ENCODE measurements at regions not wholly inside any gene's neighbourhood (a gene's known extent, or its start where the extent isn't known, plus 50 kb on each side); places are given as distances from the start of the nearest gene placed in this dataset.

DNA sequence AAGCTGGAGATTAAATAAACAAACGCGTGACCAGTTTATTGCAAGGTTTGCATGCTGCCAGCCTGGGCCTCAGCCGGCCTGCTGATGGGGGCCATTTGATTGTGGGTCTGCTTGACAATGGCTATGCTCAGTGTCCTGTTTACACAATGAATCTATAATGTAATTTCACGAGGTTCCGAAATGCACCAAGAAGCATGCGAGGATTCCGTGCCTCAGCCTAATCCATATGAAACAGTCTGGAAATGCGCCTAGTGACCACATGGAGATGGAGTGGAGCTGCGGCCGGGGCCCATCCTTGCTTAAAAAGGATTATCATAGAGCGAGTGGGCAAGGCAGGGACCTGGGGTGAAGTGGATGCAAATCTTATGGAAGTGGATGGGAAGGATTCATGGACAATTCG is 382.4 kb downstream of the CDK5RAP2 start:
- intact Hi-C loops (cut with micrococcal nuclease) = no loop called here
- Histone ChIP-seq H3K4me3 (replicated peaks in 1 of 2; ENCODE audit: low read depth in 1 of 2, low read length in 2 of 2) (no peak overlapping the region), H3K27me3 (ENCODE audit: insufficient read depth, low read length) (peaks cover 12% of the 10 kb centered on the region), H3K4me2 (ENCODE audit: low read length) (no peak overlapping the region), H2AFZ (ENCODE audit: low read depth, low read length, poor library complexity, severe bottlenecking) (no peak overlapping the region), H3K79me2 (ENCODE audit: insufficient read depth, low read length) (no peaks in the 10 kb centered on the region), H4K20me1 (ENCODE audit: insufficient read depth) (no peaks in the 10 kb centered on the region), H3K9me3 (ENCODE audit: control insufficient read depth in 1 of 2, insufficient read depth in 1 of 2, low read depth in 1 of 2, low read length in 2 of 2) (no peaks in the 10 kb centered on the region), H3K36me3 (ENCODE audit: control insufficient read depth in 1 of 2, insufficient read depth in 2 of 2, low read length in 2 of 2) (no peaks in the 10 kb centered on the region), H3K27ac (ENCODE audit: low read depth, low read length) (no peak overlapping the region), H3K4me1 (ENCODE audit: control insufficient read depth in 1 of 2, insufficient read depth in 2 of 2, low read length in 2 of 2) (no peaks in the 10 kb centered on the region), H3K9ac (ENCODE audit: low read length) (no peak overlapping the region), H3K9me2 (ENCODE audit: insufficient read depth) (no peaks in the 10 kb centered on the region)
- ATAC-seq = no peak
- ChIA-PET POLR2A (no interaction called here), CTCF (no interaction called here), RAD21 (ENCODE audit: low non-redundant PET in 1 of 2, low total read pairs in 2 of 2, uncharacterized antibody in 2 of 2, unreplicated experiment in 2 of 2) (no interaction called here)
- no peak for DNase-seq (ENCODE audit: low read depth, low spot score)
- TF ChIP-seq, protein P1, sequence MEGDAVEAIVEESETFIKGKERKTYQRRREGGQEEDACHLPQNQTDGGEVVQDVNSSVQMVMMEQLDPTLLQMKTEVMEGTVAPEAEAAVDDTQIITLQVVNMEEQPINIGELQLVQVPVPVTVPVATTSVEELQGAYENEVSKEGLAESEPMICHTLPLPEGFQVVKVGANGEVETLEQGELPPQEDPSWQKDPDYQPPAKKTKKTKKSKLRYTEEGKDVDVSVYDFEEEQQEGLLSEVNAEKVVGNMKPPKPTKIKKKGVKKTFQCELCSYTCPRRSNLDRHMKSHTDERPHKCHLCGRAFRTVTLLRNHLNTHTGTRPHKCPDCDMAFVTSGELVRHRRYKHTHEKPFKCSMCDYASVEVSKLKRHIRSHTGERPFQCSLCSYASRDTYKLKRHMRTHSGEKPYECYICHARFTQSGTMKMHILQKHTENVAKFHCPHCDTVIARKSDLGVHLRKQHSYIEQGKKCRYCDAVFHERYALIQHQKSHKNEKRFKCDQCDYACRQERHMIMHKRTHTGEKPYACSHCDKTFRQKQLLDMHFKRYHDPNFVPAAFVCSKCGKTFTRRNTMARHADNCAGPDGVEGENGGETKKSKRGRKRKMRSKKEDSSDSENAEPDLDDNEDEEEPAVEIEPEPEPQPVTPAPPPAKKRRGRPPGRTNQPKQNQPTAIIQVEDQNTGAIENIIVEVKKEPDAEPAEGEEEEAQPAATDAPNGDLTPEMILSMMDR (IDR thresholded peaks at IDR 0.05 in 2 of 3, conservative IDR thresholded peaks at IDR 0.05 in 1 of 3; ENCODE audit: borderline replicate concordance in 1 of 3, insufficient read depth in 1 of 3, low read depth in 2 of 3, low read length in 2 of 3) = no peak
- TF ChIP-seq ELF1 (IDR thresholded peaks at IDR 0.05; ENCODE audit: borderline replicate concordance, low read depth) (no peak), ZFX (IDR thresholded peaks at IDR 0.05) (no peak), POLR2A (IDR thresholded peaks at IDR 0.05; ENCODE audit: borderline replicate concordance, extremely low read depth, insufficient read depth, insufficient read length) (no peak), EZH2 (IDR thresholded peaks at IDR 0.05) (no peak)
- BruUV-seq (replicated peaks) = no TSS peak

DNA sequence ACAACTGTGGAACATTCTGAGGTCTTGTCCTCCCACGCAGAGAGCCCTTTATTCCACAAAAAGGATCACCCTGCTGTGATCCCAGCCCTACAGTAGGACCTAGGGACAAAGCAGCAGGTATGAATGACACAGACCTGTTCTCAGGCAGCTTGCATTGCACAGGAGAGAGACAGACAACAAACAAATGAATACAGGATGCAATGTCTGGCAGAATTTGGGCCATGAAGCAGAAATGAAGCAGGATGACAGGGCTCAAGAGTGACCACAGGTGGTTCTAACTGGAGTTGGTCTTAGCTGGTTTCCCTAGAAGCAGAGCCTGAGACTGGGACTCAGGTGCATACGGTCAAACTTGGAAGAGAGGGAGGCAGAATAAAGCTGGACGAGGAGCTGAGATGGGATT is 388.8 kb downstream of the CDK5RAP2 start:
- Histone ChIP-seq H2AFZ (ENCODE audit: low read depth, low read length, poor library complexity, severe bottlenecking) (no peak overlapping the region), H3K4me3 (replicated peaks in 1 of 2; ENCODE audit: low read depth in 1 of 2, low read length in 2 of 2) (no peak overlapping the region), H3K4me2 (ENCODE audit: low read length) (no peak overlapping the region), H3K4me1 (ENCODE audit: control insufficient read depth in 1 of 2, insufficient read depth in 2 of 2, low read length in 2 of 2) (no peaks in the 10 kb centered on the region), H3K9me2 (ENCODE audit: insufficient read depth) (no peaks in the 10 kb centered on the region), H3K27me3 (ENCODE audit: insufficient read depth, low read length) (peaks cover 47% of the 10 kb centered on the region), H3K9me3 (ENCODE audit: control insufficient read depth in 1 of 2, insufficient read depth in 1 of 2, low read depth in 1 of 2, low read length in 2 of 2) (no peaks in the 10 kb centered on the region), H3K9ac (ENCODE audit: low read length) (no peak overlapping the region), H4K20me1 (ENCODE audit: insufficient read depth) (no peaks in the 10 kb centered on the region), H3K79me2 (ENCODE audit: insufficient read depth, low read length) (no peaks in the 10 kb centered on the region), H3K36me3 (ENCODE audit: control insufficient read depth in 1 of 2, insufficient read depth in 2 of 2, low read length in 2 of 2) (no peaks in the 10 kb centered on the region), H3K27ac (ENCODE audit: low read depth, low read length) (no peak overlapping the region)
- RAD21 ChIA-PET (ENCODE audit: low non-redundant PET in 1 of 2, low total read pairs in 2 of 2, uncharacterized antibody in 2 of 2, unreplicated experiment in 2 of 2) = no interaction called here
- no peak for ATAC-seq
- intact Hi-C loops (cut with micrococcal nuclease) = no loop called here
- TF ChIP-seq CEBPB (IDR thresholded peaks at IDR 0.05; ENCODE audit: low read depth) (no peak), EZH2 (IDR thresholded peaks at IDR 0.05) (no peak), ZNF274 (IDR thresholded peaks at IDR 0.05; ENCODE audit: low read depth, low read length) (no peak), TCF7L2 (IDR thresholded peaks at IDR 0.05; ENCODE audit: borderline replicate concordance, extremely low read depth, insufficient read depth, insufficient read length) (no peak), SIN3A (IDR thresholded peaks at IDR 0.05; ENCODE audit: low read depth) (no peak), POLR2AphosphoS5 (IDR thresholded peaks at IDR 0.05; ENCODE audit: low read depth, low read length) (no peak), EGR1 (IDR thresholded peaks at IDR 0.05; ENCODE audit: low read depth) (no peak)
- TF ChIP-seq, protein P2, sequence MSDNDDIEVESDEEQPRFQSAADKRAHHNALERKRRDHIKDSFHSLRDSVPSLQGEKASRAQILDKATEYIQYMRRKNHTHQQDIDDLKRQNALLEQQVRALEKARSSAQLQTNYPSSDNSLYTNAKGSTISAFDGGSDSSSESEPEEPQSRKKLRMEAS (IDR thresholded peaks at IDR 0.05) = no peak
- TF ChIP-seq, protein P3, sequence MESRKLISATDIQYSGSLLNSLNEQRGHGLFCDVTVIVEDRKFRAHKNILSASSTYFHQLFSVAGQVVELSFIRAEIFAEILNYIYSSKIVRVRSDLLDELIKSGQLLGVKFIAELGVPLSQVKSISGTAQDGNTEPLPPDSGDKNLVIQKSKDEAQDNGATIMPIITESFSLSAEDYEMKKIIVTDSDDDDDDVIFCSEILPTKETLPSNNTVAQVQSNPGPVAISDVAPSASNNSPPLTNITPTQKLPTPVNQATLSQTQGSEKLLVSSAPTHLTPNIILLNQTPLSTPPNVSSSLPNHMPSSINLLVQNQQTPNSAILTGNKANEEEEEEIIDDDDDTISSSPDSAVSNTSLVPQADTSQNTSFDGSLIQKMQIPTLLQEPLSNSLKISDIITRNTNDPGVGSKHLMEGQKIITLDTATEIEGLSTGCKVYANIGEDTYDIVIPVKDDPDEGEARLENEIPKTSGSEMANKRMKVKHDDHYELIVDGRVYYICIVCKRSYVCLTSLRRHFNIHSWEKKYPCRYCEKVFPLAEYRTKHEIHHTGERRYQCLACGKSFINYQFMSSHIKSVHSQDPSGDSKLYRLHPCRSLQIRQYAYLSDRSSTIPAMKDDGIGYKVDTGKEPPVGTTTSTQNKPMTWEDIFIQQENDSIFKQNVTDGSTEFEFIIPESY (IDR thresholded peaks at IDR 0.05; ENCODE audit: extremely low read depth, insufficient replicate concordance, low read length) = no peak
- CTCF ChIA-PET = no interaction called here
- POLR2A ChIA-PET = no interaction called here
- no peak for DNase-seq (ENCODE audit: low read depth, low spot score)
- no TSS peak for BruUV-seq (replicated peaks)

Data from HCT116 (cell line).